Left kidney (tissue), 1 donor: ENCODE measurements at regions not wholly inside any gene's neighbourhood (a gene's known extent, or its start where the extent isn't known, plus 50 kb on each side); places are given as distances from the start of the nearest gene placed in this dataset.

Experiments used
- DNase-seq: peaks from one replicate; pipeline ENCODE4 v3.0.0-alpha.2; 2013

DNA sequence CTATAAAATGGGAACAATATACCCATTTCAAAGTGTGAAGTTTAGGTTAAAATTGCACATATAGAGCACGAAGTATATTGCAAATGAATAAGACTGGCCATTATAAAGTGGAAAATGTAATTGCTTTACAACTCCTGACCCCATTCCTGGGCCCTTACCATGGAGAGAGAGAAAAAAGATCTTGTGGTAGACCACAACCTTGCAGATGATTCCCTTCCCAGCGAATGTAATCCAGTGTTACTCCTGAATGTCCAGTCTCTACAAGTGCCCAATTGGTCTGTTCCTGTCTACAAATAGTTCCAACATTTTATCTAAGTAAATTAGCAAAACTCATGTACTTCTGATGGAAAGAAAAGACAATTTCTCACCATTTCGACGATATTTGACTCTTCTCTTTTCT, 184.1 kb upstream of the LNX1 start:
- DNase-seq, result no peak

DNA sequence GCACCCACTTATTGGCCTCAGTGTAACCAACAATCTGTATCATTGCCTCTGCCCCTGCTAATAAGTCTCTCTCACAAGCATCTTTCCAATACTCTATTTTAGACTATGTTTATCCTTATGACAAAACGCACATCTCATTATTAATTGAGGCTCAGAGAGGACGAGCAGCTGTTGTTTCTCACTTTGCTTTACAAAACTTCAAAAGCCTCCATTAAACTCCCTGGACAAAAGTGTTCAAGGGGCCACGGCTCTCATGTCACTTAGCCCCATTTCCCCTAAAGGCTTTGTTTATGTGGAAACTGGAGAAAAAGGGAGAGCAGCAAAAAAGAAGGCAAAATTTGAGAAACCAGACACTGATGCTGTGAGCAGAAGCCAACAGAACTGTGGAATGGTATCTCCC, 180.0 kb upstream of the LNX1 start:
- no peak for DNase-seq

DNA sequence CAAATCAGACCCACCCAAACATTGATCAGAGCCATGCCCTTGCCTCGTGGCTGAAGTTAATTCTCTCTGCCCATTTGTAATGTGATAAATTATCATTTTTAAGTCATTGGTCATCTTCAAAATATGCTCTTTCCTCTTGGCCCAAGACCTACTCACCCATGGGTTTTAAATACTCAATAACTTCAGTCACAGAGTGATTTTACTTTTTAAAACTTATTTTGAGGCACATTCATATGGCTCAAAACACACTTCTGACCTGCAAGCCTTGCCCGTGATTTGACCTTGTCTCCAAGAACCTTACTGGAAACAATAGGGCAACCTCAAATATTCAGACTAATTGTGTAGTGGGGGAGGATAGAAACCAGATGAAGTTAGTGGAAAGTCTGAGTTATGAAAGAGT, 176.2 kb upstream of the LNX1 start:
- no peak for DNase-seq

DNA sequence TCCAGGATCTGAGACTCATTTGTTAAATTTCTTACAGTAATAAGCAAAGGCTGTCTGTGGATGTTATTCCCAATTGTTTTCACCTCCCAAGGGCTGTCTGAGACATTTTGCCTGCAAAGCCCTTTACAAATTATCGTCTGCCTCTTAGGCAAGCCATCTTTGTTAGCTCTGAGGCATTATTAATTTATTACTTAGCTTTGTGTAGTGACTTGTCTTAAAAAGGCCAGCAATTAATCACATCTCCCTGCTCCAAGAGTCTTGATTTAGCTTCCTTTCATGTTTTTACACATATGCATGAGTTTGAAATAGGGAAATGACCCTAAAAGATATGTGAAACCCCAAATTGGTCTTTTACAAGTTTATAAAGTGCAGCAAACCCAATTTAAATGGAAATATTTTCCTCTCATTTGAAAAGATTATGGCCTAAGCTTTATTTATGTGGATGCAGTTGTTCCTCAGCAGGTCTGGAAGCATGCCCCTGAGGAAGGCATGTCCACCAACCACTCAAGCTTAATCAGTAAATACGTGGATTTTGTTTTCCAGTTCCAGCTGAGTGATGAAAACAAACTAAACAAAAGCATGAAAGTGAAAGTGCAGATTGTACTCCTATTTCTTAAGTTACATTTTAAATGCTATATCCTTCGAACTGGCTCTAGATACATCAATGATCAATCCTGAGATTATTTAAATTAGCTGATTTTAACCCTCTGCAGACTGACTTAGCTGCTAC, 173.6 kb upstream of the LNX1 start:
- DNase-seq, result no peak

DNA sequence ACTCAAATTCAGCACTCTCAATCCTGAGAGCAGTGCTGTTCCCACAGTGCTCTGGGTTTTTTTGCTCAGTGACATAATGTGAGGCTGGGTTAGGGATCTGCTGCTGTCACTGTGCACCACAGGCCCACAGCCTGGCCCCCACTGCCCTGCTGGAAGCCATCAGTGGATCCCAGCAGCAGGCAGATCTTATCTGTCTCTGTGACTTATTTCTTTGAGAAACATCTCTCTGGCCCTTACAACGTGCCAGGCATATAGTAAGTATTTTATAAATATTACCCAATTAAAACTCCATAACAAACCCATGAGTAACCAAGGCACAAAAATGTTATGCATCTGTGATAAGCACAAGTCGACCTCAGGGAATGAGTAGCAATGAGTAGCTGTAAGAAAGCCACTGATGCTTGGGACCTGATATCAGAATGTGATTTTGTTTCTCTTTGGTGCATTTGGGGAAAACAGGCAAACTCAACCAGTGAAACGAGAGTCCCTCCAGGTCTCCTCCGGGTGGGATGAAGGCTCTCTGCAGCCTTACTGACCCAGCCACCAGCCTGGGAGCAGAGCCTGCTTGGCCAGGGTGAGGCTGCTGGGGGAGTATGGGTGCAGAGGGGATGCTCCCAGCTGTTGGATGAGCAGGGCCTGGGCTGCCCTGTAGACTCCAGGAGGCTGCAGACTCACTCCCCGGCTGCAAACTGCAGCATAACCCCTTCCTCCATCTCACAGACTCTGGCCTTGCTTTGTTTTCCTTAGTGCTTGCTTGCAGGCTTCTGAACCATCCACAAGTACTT, 172.7 kb upstream of the LNX1 start:
- DNase-seq, result no peak

DNA sequence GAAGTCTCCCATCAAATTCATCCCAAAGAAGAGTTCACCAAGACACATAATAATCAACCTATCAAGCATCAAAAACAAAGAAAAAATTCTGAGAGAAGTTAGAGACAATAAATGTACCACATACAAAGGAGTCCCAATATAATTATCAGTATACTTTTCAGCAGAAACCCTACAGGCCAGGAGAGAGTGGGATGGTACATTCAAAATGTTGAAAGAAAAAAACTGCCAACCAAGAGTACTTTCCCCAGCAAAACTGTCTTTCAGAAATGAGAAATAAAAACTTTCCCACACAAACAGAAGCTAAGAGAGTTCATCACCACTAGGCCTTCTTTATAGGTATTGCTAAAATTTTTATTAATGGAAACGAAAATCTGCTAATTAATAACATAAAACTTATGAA, 164.4 kb upstream of the LNX1 start:
- no peak for DNase-seq

DNA sequence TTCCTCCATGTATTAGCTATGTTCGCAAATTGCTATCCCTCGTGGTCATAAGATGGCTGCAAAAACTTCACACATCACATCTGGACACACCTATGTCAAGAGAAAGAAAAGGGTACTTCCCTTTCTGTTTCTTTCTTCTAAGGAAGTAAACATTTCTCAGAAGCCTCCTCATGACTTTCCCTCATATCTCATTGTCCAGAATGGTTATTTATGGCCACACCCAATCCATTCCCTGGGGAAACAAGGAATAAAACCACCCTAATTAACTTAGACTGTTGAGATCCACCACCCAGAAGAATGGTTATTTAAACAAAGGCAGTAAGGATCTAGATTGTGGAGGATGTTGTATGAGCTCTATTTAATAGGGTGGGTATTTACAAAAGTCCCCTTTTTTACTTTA, 160.8 kb upstream of the LNX1 start:
- no peak for DNase-seq

DNA sequence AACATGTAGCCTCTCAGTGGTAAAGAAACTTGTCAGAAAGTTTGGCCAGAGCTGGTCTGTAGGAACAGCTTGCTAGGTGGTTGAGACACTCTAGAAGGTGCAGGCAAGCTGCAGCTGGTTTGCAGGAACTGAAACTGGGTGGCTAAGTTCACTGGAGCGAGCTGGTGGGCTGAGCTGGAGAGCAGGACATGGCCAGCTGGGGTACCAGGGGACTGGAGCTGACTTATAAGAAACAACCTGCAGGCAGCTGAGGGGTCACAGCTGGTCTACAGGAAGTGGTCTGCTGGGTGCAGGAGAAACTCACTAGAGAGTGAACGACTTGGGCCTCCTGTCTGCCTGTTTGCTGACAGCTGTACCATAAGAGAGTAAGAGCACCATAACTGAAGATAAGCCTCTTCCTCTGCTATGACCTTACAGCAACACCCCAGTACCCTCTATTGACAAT, 157.1 kb upstream of the LNX1 start:
- no peak for DNase-seq

DNA sequence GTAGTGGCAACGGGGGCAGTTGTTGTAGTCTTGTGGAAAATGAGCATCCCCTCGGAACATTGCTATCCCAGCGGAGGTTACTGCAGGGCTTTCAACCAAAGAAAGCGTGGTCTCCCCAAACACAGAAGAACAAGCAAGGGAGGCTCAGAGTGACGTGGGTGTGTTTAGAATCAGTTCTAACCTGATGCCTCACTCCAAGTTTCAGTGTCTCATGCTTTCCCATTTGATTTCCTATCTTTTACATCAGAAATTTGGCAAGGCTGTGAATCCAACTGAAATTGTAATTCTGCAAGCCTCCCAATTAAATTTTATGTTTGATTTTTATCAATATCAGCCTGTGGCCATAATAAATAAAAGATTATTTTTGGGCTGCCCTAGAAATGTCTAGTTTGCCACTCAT, 156.1 kb upstream of the LNX1 start:
- no peak for DNase-seq

DNA sequence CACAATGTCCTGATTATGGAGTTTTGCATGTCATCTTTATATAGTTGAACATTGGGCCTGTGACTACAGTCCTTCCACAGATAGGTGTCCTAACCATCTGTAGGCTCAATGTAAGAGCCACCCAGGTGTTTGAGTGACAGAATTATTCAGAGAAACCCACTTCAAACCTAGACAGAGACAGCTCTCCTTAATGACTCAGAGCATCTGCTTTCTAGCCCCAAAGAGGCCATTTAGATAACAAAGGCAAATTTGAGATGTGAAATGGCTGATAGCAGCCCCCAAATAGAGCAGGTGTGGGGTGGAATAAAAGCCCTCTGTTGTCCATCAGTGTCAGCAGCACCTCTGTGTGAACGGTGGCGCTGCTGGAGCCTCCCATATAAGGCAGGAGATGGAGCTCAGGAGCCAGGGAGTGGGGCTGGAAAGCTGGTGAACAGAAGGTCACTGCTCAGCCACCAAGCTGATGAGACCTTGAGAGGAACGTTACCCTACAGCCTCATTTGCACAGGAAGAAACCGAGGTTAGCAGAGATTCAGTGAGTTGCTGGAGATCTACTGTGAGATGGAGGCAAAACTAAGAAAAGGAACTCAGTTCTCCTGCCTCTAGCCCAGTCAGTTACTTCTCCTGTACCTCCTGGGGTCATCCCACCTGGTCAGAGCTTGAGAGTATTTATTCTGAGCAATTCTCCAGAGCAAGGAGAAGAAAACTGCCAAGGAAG, 153.3 kb upstream of the LNX1 start:
- no peak for DNase-seq

DNA sequence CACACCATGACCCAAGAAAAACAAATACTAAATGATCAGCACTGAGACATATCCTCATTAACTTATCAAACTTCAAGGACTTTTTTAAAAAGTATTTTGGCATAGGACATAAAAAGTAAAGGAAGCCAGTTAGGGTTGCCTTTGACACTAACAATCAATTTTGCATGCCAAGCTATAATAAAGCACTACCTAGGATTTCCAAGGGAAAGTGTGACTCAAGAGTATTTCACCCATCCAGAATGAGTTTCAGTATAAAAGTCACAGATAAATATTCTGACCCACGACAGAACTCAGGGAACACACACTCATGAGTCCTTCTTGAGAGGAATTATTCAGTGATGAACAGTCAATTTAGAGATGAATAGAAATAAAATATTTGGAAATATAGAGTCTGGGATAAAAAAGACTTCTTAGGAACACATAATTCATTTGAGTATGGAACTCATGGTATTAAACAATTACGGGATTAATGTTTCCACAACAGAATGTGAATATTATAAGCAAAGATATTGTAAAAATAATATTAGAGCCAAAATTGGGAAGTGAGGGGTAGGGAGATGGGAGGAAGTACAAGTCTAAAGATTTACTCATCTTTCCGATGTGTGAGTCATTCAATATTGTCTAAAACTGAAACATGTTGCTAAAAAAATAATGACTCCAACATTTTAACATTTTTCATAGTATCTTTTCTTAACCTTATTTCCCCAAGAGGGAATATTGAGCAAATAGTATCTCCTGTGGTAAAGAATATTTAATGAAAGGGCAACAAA, 143.5 kb upstream of the LNX1 start:
- DNase-seq, result no peak

DNA sequence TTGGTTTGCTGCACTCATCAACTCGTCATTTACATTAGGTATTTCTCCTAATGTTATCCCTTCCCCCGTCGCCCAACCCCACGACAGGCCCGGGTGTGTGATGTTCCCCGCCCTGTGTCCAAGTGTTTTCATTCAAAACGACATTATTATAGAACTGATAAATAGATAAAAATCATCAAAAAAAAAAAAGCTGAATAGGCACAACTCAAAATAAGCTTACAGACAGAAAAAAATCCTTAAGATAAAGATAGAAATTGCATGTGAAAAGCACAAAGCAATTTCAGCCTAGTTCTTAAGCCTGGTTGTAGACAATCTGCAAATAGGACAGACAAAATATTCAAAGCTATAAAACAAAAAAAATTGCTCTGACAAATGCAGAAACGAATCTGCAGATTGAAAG, 142.9 kb upstream of the LNX1 start:
- DNase-seq, result no peak

DNA sequence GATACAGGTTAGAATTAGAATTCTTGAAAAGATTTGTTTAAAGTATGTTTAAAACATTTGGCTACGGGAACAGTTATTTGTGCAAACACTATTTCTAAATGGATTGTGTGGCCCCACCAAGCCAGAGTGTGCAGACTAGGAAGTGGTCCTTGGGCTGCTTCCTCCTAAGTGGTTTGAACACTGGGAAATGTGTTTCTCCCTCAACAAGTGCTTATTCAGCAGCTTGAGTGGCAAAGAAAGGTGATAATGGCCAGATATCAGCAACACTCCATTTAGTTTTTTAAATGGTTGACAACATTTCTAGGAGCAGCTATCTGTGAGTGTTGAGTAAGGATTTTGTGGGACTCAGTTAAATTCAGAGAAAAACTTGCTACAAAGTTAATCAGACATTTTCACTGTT, 141.4 kb upstream of the LNX1 start:
- DNase-seq, result no peak

DNA sequence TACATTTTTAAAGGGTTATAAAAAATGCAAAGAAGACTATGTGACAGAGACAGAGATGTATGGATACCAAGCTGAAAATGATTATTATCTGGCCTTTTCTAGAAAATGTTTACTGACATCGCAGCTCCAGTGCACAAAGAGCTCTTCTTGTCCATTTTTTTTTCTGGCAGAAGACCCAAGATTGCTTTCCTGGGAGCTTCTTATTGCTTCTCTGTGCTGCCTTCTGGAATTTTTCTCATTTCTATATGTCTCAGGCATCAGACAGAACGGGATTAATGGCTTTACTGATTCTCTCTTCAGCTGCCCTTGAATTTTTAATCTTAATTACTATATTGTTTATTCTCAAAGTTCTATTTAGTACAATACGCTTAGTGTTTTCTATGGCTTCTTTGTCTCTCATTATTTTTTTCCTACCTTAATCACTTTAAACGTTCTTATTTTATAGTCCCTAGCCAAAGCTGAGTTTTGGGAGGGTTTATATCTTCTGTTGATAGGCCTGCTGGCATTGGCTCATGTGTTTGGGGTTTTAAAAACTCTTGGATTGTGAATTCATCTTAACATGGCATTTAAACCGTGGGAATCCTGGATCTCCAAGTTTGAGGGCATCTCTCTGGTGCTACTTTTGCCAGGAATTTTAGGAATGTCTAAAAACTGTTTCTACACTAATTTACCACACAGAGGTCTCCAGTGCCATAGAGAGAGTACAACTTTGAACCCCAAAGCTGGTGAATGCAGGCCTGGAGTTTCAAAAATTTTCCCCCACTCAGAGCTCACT, 138.9 kb upstream of the LNX1 start:
- no peak for DNase-seq

DNA sequence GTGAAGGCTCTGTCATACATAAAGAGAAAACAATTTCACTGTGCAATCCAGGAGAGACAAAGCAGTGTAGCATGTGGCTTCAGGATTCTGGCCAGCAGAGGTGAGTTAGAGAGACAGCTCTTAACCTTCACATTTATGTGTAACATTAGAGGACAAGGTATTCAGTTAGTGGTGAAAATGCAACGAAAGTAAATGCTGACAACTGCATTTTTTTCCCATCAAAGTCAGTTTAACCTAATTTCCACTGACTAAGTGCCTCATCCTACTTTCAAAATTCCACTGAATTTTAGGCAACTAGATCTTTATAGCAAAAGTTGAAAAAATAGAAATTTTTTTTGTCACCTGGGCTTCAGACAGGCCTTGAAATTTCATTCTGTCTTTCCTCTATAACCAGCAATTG, 130.8 kb upstream of the LNX1 start:
- no peak for DNase-seq

DNA sequence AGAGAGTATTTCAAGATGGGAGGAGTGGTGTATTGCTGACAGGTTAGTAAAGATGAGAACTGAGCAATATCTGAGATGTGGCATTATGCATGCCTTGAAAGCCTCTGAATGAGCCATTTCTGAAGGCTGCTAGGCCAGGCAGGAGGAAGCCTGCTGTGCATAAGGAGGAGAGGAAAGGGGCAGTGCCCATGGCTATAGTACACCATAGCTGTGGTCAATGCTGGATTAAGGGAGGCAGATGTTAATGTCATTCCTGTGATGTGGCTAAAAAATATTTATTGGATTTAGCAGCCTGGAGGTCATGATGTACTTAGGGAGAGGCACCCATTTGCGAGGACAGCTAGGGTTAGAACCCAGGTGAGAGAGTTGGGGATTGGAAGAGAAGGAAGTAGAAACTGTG, 130.0 kb upstream of the LNX1 start:
- DNase-seq, result no peak

DNA sequence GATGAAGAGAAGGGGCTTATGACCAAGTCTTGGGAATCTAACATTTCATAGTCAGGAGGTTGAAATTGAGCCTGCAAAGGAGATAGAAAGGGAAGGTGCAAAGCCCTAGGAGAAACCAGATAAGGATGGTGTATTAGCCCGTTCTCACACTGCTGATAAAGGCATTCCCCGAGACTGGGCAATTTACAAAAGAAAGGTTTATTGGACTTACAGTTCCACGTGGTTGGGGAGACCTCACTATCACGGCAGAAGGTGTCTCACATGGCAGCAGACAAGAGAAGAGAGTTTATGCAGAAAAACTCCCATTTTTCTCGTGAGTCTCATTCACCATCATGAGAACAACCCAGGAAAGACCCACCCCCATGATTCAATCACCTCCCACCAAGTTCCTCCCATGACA, 129.5 kb upstream of the LNX1 start:
- no peak for DNase-seq

DNA sequence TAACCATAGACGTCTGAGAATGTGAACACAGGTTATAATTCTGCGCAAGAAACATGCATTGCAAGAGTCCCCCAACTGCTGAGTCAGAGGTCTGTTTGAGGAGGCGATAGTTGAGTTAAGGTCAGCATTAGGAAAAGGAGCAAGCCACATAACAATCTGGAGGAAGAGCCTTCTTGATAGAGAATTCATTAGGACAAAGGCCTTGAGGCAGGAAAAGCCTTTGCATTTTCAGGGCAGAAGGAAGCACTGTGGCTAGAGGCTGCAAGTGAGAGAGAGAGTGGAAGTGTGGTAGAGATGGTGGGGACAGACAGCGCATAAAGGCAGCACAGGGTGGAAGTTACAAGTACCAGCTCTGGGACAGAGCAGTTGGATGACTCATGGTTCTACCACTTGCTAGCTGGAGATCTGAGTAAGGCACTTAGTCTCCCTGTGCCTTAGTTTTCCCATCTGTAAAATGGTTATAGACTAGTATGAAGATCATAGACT, 125.8 kb upstream of the LNX1 start:
- DNase-seq, result no peak

DNA sequence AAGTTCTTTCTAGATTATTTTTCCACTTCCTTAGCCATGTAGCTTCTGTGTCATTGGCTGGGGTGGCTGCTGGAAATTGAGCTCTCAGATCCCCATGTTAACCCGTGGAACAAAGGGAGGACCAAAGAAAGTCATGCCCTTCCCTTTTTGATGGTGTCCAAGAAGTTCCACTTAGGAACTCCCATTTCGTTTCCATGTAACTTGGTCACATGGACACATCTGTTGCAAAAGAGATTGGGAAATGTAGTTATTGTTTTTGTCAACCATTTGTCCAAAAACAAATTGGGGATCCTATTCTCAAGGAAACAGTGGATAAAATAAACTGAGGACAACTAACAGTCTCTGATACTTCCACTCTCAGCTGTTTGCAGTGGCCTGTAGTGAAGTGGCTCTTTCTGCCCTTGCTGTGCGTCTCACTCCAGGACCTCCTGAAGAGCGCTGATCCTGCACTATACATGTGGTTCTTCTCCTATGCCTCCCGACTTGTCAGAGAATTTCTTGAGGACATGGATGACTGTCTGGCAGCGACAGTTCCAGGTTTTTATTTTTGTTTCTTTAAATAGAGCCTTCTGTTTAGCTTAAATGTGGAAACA, 125.3 kb upstream of the LNX1 start:
- DNase-seq, result no peak

DNA sequence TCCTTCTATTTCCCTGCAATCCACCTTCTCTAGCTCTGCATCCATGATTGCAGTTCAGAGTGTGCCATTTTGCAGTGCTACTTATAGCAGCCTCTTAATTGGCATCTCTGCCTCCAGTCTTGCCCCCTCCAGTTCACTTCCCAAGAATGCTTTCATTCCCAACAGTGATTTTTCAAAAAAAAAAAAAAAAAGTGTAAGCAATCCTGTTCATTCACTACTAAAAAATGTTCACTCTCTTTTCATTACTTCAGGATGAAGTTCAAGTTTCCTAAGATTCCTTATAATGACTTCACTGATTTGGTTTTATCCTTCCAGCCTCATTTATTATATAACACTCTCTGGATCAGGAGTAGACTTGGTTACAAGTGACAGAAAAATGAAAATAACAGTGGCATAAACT, 124.7 kb upstream of the LNX1 start:
- DNase-seq, result no peak
